Fibroblast of pulmonary artery (primary cell): ENCODE measurements at regions not wholly inside any gene's neighbourhood (a gene's known extent, or its start where the extent isn't known, plus 50 kb on each side); places are given as distances from the start of the nearest gene placed in this dataset.

Experiments
- DNase-seq: peaks from one replicate; pipeline ENCODE4 v3.0.0-alpha.2; 2010; ENCODE audit warnings: low read depth
- H3K4me3 ChIP-seq: replicated peaks from 2 replicates; pipeline ENCODE4 v1.5.1; 2011; ENCODE audit warnings: low read depth, mild to moderate bottlenecking, control low read depth, low read length, moderate library complexity
- TF ChIP-seq, protein P1 (sequence below): IDR thresholded peaks from 2 replicates; pipeline ENCODE4 v1.5.1; 2011; ENCODE audit warnings: mild to moderate bottlenecking, control low read depth, low read length, inconsistent platforms; ENCODE audit errors: missing control alignments

DNA sequence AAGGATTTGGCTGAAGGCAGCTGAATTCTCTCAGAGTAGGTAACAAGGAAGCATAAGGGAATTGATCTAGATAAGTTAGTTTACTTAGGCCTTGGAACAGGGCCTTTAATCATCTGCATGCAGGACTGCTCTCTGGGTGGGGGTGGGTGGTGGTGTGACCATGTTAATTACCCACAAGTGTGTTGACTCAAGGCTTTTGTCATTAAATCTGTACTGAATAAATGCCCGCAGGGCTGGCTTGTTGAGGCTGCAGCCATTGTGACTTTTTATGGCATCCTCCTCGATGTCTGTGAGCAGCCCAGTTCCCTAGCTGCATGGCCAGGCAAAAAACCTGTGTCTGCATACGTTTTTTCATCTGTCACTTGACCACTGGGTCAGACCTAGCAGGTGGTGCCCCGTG, 63.5 kb upstream of the ASCC3 start:
- H3K4me3 ChIP-seq: no peak overlapping the region
- TF ChIP-seq, protein P1, sequence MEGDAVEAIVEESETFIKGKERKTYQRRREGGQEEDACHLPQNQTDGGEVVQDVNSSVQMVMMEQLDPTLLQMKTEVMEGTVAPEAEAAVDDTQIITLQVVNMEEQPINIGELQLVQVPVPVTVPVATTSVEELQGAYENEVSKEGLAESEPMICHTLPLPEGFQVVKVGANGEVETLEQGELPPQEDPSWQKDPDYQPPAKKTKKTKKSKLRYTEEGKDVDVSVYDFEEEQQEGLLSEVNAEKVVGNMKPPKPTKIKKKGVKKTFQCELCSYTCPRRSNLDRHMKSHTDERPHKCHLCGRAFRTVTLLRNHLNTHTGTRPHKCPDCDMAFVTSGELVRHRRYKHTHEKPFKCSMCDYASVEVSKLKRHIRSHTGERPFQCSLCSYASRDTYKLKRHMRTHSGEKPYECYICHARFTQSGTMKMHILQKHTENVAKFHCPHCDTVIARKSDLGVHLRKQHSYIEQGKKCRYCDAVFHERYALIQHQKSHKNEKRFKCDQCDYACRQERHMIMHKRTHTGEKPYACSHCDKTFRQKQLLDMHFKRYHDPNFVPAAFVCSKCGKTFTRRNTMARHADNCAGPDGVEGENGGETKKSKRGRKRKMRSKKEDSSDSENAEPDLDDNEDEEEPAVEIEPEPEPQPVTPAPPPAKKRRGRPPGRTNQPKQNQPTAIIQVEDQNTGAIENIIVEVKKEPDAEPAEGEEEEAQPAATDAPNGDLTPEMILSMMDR: no peak
- no peak for DNase-seq

DNA sequence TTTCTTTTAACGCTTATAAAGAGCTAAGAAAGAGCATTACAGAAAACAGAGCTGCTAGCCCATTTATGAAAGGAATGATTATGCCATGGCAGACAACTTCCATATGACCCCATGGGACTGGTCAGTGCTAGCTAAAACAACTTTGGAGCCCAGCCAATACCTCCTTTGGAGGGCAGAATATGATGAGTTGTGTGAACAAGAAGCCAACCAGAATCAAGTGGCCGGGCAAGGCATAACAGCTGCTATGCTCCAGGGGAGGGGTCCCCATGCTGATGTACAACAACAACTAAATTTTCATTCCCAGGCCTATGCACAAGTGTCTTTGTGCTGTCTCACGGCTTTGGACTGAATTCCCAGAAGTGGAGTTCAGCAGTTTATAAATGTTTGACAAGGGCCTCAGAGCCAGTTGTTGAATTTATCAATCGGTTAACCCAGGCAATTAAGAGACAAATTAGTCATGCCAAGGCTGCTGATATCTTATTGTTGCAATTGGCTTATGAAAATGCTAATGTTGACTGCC, 65.0 kb upstream of the ASCC3 start:
- TF ChIP-seq, protein P1: no peak
- DNase-seq: no peak
- no peak overlapping the region for H3K4me3 ChIP-seq

DNA sequence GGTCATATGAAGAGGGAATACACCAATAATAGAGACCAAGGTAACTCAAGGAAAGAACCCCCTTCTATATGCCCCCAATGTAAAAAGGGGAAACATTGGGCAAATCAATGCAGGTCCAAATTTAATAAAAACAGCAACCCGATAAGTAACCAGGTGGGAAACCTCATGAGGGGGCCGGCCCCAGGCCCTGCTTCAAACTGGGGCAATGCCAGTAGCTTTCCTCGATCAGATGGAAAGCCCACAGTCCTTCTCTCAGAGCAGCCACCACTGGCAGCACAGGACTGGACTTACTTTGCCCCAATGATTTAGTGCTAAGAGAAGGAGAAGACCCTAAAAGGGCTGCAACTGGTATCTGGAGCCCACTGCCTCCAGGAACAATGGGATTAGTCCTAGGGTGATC, 65.6 kb upstream of the ASCC3 start:
- no peak for DNase-seq
- TF ChIP-seq, protein P1: no peak
- H3K4me3 ChIP-seq: no peak overlapping the region

DNA sequence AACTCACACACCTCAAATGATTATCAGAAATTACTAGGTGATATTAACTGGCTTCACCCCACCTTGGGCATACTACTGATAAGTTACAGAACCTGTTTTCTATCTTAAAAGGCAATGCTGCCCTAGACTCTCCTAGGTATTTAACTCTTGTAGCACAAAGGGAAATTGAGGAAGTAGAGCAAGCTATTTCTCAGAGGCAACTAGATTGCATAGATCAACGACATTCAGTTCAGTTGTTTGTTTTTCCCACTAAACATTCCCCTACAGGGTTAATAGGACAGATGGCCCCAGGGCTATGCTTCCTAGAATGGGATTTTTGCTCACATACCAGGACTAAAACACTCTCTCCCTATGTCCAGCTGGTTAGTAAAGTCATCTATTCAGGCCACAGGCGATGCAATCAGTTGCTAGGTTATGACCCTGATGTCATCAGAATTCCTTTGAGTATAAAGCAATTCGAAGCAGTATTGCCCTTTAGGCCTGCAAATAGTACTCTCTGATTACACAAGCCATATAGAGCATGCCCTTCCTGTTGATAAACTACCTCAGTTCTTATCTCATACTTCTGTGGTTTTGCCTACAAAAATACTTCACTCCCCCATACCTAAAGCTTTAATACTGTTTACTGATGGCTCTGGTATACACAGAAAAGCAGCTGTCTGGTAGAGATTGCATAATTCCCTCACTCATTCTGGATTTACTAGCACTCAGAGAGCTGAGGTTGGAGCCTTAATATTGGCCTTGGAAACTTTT, 67.4 kb upstream of the ASCC3 start:
- no peak overlapping the region for H3K4me3 ChIP-seq
- DNase-seq: peak; percentile 25
- TF ChIP-seq, protein P1: no peak

DNA sequence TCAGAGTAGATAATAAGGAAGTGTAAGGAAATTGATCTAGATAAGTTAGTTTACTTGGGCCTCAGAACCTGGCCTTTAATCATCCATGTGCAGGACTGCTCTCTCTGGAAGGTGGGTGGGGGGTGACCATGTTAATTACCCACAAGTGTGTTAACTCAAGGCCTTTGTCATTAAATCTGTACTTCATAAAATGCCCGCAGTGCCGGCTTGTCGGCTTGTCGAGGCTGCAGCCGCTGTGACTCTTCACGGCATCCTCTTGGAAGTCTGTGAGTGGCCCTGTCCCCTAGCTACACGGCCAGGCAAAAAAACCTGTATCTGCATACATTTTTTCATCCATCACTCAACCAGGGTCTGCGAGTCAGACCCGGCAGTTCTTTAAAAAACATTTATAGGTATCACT, 70.9 kb upstream of the ASCC3 start:
- H3K4me3 ChIP-seq: no peak overlapping the region
- TF ChIP-seq, protein P1: no peak
- no peak for DNase-seq

DNA sequence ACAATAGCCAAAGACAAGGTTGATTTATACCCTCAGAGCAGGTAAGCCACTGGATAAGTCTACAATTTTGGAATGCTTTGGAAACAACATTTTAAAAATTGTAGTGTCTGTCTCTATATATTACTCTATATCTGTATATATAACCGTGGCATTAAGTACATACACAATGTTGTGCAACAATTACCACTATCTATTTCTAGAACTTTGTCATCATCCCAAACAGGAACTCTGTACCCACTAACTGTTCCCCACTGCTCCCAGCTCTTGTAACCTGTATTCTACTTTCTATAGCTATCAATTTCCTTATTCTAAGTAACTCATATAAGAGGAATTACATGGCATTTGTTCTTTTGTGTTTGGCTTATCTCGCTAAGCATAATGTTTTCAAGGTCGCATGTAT, 78.2 kb upstream of the ASCC3 start:
- no peak for DNase-seq
- no peak overlapping the region for H3K4me3 ChIP-seq
- TF ChIP-seq, protein P1: no peak

DNA sequence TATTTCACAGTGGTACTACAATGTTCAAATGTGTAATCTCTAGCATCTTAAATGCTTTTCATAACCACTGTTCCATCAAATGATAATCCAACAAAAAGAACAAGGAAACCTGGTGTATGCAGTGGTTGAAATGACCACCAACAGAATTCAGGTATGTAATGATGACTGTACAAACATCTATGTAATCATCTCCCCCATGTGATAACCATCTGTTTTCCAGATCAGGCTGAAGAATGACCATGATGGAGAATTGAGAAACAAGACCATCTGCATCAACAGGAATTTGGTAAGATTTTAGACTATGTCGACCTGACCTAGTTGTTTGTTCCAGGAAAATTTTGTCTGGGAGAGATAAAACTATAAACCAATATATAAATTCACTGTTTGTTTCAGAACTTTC, 81.3 kb upstream of the ASCC3 start:
- no peak for DNase-seq
- H3K4me3 ChIP-seq: no peak overlapping the region
- TF ChIP-seq, protein P1: no peak
